MM.1S (cell line): ENCODE measurements at regions not wholly inside any gene's neighbourhood (a gene's known extent, or its start where the extent isn't known, plus 50 kb on each side); places are given as distances from the start of the nearest gene placed in this dataset.

Source experiments
- DNase-seq: peaks from one replicate; pipeline ENCODE4 v3.0.0-alpha.2; 2015
- H2AFZ ChIP-seq: fragments of 300-600 bp; sonication (generic); 2 replicates; pipeline ENCODE4 v1.6.0; 2016; ENCODE audit warnings: antibody characterized with exemption, low read length
- H3F3A ChIP-seq: fragments of 300-600 bp; sonication (generic); 2 replicates; pipeline ENCODE4 v1.6.1; 2016; ENCODE audit warnings: mild to moderate bottlenecking, antibody characterized with exemption, low read length, moderate library complexity, mixed read lengths; ENCODE audit not compliant: insufficient read depth
- H3K27ac ChIP-seq: fragments of 300-600 bp; sonication (generic); 2 replicates; pipeline ENCODE4 v1.5.1; 2016; ENCODE audit warnings: mild to moderate bottlenecking, low read length
- H3K27me3 ChIP-seq: fragments of 300-600 bp; sonication (generic); replicated peaks from 2 replicates; pipeline ENCODE4 v1.6.0; 2016; ENCODE audit warnings: low read length; ENCODE audit not compliant: insufficient read depth
- H3K36me3 ChIP-seq: fragments of 300-600 bp; sonication (generic); replicated peaks from 2 replicates; pipeline ENCODE4 v1.6.1; 2016; ENCODE audit warnings: mild to moderate bottlenecking, low read length, mixed read lengths; ENCODE audit not compliant: insufficient read depth
- H3K4me1 ChIP-seq: fragments of 300-600 bp; sonication (generic); 2 replicates; pipeline ENCODE4 v1.6.1; 2016; ENCODE audit warnings: low read length, mixed read lengths
- H3K4me2 ChIP-seq: fragments of 300-600 bp; sonication (generic); 2 replicates; pipeline ENCODE4 v1.6.0; 2016; ENCODE audit warnings: low read depth, low read length
- H3K4me3 ChIP-seq: fragments of 300-600 bp; sonication (generic); 2 replicates; pipeline ENCODE4 v1.5.1; 2016; ENCODE audit warnings: low read length, mixed read lengths
- H3K79me2 ChIP-seq: fragments of 300-600 bp; sonication (generic); 2 replicates; pipeline ENCODE4 v1.6.1; 2016; ENCODE audit warnings: mixed run types, low read length, mixed read lengths
- H3K9ac ChIP-seq: fragments of 300-600 bp; sonication (generic); 2 replicates; pipeline ENCODE4 v1.6.1; 2016; ENCODE audit warnings: low read length, mixed read lengths
- H3K9me2 ChIP-seq: fragments of 300-600 bp; sonication (generic); replicated peaks from 2 replicates; pipeline ENCODE4 v1.6.1; 2016; ENCODE audit warnings: mild to moderate bottlenecking, low read length, mixed read lengths; ENCODE audit not compliant: insufficient read depth
- H3K9me3 ChIP-seq: fragments of 300-600 bp; sonication (generic); replicated peaks from 2 replicates; pipeline ENCODE4 v1.6.1; 2016; ENCODE audit warnings: mild to moderate bottlenecking, low read length, mixed read lengths; ENCODE audit not compliant: insufficient read depth
- H4K20me1 ChIP-seq: fragments of 300-600 bp; sonication (generic); 2 replicates; pipeline ENCODE4 v1.6.1; 2016; ENCODE audit warnings: mild to moderate bottlenecking, low read length, moderate library complexity, mixed read lengths; ENCODE audit not compliant: insufficient read depth
- EZH2 ChIP-seq: fragments of 300-600 bp; sonication (generic); optimal IDR thresholded peaks from 2 replicates; pipeline ENCODE3; 2017; ENCODE audit warnings: low read depth, mild to moderate bottlenecking, antibody characterized with exemption, low read length, mixed read lengths
- EZH2phosphoT487 ChIP-seq: fragments of 300-600 bp; sonication (generic); IDR thresholded peaks from 2 replicates; pipeline ENCODE4 v1.6.1; 2018; ENCODE audit warnings: antibody characterized with exemption, low read length
- TF ChIP-seq, protein P1 (sequence below): fragments of 300-600 bp; sonication (generic); IDR thresholded peaks from 2 replicates; pipeline ENCODE4 v1.5.1; 2016; ENCODE audit warnings: antibody characterized with exemption, low read length, mixed read lengths

DNA sequence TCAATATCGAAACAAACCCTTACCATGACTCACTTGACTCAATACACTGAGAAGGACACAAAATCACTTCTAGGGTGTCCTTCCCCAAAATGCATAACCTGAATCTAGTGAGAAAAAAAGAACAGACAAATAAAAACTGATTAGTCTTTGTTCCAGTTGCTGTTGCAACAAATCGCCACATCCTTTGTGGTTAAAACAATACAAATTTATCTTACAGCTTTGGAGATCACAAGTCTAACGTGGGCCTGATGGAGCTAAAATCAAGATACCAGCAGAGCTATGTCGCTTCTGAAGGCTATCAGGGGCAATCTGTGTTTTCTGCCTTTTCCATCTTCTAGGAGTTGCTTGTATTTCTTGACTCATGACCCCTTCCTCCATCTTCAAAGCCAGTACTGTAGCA, 541.7 kb downstream of the KCNJ3 start:
- Histone ChIP-seq H2AFZ (no peak overlapping the region), H3K36me3 (no peaks in the 10 kb centered on the region), H3K4me3 (no peak overlapping the region), H3K9me3 (no peaks in the 10 kb centered on the region), H3K27me3 (no peaks in the 10 kb centered on the region), H3K27ac (no peak overlapping the region), H3K79me2 (no peaks in the 10 kb centered on the region), H3K4me2 (no peak overlapping the region), H3K9ac (no peak overlapping the region), H3K4me1 (no peaks in the 10 kb centered on the region), H3K9me2 (no peaks in the 10 kb centered on the region), H3F3A (no peaks in the 10 kb centered on the region), H4K20me1 (no peaks in the 10 kb centered on the region)
- TF ChIP-seq, protein P1, sequence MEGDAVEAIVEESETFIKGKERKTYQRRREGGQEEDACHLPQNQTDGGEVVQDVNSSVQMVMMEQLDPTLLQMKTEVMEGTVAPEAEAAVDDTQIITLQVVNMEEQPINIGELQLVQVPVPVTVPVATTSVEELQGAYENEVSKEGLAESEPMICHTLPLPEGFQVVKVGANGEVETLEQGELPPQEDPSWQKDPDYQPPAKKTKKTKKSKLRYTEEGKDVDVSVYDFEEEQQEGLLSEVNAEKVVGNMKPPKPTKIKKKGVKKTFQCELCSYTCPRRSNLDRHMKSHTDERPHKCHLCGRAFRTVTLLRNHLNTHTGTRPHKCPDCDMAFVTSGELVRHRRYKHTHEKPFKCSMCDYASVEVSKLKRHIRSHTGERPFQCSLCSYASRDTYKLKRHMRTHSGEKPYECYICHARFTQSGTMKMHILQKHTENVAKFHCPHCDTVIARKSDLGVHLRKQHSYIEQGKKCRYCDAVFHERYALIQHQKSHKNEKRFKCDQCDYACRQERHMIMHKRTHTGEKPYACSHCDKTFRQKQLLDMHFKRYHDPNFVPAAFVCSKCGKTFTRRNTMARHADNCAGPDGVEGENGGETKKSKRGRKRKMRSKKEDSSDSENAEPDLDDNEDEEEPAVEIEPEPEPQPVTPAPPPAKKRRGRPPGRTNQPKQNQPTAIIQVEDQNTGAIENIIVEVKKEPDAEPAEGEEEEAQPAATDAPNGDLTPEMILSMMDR, result no peak
- no peak for TF ChIP-seq EZH2phosphoT487
- no peak for TF ChIP-seq EZH2
- no peak for DNase-seq

DNA sequence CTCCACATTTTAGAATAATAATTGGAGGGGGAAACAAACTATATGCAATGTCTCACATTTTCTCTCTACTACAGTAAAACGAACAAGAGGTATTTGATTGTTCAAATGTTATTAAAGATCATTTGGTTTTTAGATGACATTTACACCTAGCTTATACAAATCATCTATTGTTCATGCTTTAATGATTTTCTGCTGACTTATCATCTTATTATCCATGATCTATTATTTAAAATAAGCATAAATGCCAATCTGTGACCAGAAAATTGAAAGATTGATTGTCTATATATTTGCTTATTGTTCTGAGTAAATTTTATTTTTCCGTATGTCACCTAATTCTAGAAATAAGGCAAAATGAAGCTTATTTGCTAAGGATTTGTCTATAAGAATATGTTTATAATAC, 537.2 kb downstream of the KCNJ3 start:
- H3K9ac ChIP-seq, result no peak overlapping the region
- H3K27me3 ChIP-seq, result no peaks in the 10 kb centered on the region
- no peaks in the 10 kb centered on the region for H3K9me3 ChIP-seq
- TF ChIP-seq EZH2 (no peak), EZH2phosphoT487 (no peak)
- TF ChIP-seq, protein P1, result no peak
- no peaks in the 10 kb centered on the region for H3K79me2 ChIP-seq
- no peaks in the 10 kb centered on the region for H3F3A ChIP-seq
- H3K9me2 ChIP-seq, result no peaks in the 10 kb centered on the region
- no peaks in the 10 kb centered on the region for H3K4me1 ChIP-seq
- no peak overlapping the region for H3K27ac ChIP-seq
- DNase-seq, result no peak
- H3K4me3 ChIP-seq, result no peak overlapping the region
- no peak overlapping the region for H3K4me2 ChIP-seq
- no peaks in the 10 kb centered on the region for H4K20me1 ChIP-seq
- H3K36me3 ChIP-seq, result no peaks in the 10 kb centered on the region
- H2AFZ ChIP-seq, result no peak overlapping the region

DNA sequence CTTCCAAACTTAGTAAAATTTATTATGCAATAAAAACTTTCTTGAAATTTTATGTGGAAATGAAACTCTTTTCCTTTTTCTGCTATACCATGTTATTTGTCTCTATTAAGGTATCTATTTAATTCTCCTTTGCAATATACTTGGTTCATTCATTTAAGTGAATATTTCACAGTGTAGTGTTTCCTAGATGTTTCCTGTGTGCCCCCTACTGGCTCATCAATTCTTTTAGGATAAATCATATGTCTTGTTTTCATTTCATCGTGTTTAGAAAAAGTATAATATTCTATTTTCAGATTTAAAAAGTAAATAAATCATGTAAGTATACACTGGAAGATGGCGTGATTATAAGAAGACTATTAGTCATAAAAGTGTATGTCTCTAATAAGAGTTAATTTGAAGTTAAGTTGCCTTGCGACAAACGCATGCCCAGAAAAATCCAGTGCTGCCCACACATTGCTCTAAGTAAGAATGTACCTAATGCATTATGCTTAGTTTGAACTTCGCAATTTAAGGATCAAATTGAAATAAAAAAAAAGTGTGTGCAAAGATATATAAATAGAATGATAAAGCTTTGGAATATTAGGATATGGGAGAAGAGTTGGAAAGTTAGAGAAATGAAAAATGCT, 525.4 kb downstream of the KCNJ3 start:
- H3K9me2 ChIP-seq, result no peaks in the 10 kb centered on the region

More for the DNA sequence above, 525.4 kb downstream of the KCNJ3 start:
- Histone ChIP-seq H3K9me3 (no peaks in the 10 kb centered on the region), H3K27me3 (no peaks in the 10 kb centered on the region), H3K4me2 (no peak overlapping the region), H3K9ac (no peak overlapping the region), H3F3A (peaks cover under 1% of the 10 kb centered on the region; the same call in 1 of the 2 replicates), H3K4me3 (no peak overlapping the region), H4K20me1 (no peaks in the 10 kb centered on the region), H2AFZ (no peak overlapping the region), H3K4me1 (no peaks in the 10 kb centered on the region), H3K36me3 (no peaks in the 10 kb centered on the region), H3K79me2 (no peaks in the 10 kb centered on the region), H3K27ac (no peak overlapping the region)
- DNase-seq, result peak; percentile 52
- TF ChIP-seq, protein P1, result peak; percentile 54
- TF ChIP-seq EZH2phosphoT487, result no peak
- TF ChIP-seq EZH2, result no peak
